A549 (cell line): ENCODE measurements at regions not wholly inside any gene's neighbourhood (a gene's known extent, or its start where the extent isn't known, plus 50 kb on each side); places are given as distances from the start of the nearest gene placed in this dataset.

ENCODE experiments used
- CEBPB ChIP-seq, 2 experiments: fragments of >200 bp in 1 of 2; sonication (Bioruptor Twin) in 1 of 2; formaldehyde crosslinking in 1 of 2; IDR thresholded peaks; 2 replicates each; pipeline ENCODE4 v1.6.1; 2012 to 2016
- CTCF ChIP-seq: fragments of >200 bp; sonication (Bioruptor Twin); formaldehyde crosslinking; IDR thresholded peaks from 3 replicates; pipeline ENCODE4 v1.5.1; 2016
- MAX ChIP-seq: IDR thresholded peaks from 2 replicates; pipeline ENCODE4 v1.6.1; 2012
- POLR2A ChIP-seq: IDR thresholded peaks from 2 replicates; pipeline ENCODE4 v1.6.1; 2012; ENCODE audit warnings: mild to moderate bottlenecking, low read length
- TF ChIP-seq, protein P1 (sequence below): fragments of 450-650 bp; IDR thresholded peaks from 2 replicates; pipeline ENCODE4 v1.6.1; 2014; ENCODE audit warnings: antibody characterized with exemption

DNA sequence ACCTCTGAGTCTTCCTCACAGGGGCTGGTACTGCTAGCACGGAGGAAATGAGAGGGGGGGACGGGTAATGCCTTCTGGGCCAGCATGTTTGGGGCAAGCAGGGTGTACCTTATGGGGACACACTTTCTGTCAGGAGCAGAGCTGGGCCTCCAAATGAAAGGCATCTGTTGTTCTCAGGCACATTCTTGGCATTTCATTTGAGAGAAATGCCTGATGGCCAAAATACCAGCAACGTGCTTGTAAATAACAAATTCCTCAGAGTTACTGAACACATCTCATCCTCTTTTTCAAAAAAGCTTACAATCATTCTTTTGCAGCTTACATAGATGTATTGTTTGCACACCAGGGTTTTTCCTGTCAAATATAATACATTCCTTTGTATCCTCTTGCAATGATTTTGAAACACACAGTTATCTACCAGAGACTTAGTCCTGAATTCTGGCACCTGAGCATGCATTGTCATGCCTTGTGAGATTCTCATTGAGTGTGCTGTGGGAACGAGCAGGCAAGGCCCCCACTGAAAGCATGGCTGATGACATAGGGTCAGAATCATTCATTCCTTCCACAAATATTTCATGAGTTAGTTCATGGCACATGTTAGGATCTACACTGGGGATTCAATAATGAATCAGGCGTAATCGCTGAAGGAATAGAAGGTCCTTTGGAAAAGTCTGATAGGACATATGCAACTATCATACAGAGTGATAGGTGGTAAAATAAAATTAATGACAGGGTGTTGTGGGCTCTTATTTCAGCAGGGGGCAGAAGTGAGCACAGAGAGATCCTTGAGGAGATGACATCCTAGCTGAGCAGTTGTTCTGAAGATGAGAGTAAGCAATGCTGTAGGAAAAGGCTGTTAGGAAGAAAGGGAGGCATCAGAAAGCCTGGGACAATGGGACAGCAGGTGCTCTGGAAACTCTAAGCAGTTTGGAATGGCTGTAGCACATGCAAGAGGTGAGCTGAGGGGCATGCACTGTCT, 260.9 kb upstream of the TUT7 start:
- TF ChIP-seq CTCF (no peak; the same call in 2 of the 3 replicates), MAX (no peak), CEBPB (IDR thresholded peaks at IDR 0.05) (no peak), POLR2A (no peak)
- TF ChIP-seq, protein P1, sequence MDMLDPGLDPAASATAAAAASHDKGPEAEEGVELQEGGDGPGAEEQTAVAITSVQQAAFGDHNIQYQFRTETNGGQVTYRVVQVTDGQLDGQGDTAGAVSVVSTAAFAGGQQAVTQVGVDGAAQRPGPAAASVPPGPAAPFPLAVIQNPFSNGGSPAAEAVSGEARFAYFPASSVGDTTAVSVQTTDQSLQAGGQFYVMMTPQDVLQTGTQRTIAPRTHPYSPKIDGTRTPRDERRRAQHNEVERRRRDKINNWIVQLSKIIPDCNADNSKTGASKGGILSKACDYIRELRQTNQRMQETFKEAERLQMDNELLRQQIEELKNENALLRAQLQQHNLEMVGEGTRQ = no peak
